ENCODE measurements at regions not wholly inside any gene's neighbourhood (a gene's known extent, or its start where the extent isn't known, plus 50 kb on each side); places are given as distances from the start of the nearest gene placed in this dataset.

DNA sequence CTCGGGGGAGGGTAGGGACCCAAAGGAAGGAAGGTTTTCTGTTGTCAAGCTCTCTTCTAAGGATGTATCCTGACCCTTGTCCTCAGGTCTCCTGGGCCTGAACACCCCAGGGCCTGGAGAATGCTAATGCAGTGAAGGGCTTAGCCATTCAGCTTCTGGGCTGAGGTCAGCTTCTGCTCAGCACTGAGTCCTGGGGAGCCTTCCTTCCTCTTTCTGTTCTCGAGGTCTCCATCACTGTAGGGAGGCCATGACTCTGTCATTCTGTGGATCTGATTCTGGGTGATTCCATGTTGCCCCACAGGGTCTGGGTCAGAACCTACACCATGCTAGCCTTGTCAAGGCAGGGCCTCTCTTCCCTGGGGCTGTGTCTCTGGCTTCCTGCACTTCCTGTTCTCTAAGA is 712.7 kb downstream of the DHX35 start:
- TF ChIP-seq, protein P1, sequence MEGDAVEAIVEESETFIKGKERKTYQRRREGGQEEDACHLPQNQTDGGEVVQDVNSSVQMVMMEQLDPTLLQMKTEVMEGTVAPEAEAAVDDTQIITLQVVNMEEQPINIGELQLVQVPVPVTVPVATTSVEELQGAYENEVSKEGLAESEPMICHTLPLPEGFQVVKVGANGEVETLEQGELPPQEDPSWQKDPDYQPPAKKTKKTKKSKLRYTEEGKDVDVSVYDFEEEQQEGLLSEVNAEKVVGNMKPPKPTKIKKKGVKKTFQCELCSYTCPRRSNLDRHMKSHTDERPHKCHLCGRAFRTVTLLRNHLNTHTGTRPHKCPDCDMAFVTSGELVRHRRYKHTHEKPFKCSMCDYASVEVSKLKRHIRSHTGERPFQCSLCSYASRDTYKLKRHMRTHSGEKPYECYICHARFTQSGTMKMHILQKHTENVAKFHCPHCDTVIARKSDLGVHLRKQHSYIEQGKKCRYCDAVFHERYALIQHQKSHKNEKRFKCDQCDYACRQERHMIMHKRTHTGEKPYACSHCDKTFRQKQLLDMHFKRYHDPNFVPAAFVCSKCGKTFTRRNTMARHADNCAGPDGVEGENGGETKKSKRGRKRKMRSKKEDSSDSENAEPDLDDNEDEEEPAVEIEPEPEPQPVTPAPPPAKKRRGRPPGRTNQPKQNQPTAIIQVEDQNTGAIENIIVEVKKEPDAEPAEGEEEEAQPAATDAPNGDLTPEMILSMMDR (conservative IDR thresholded peaks at IDR 0.05) = no peak
- no peak overlapping the region for H3K27ac ChIP-seq

DNA sequence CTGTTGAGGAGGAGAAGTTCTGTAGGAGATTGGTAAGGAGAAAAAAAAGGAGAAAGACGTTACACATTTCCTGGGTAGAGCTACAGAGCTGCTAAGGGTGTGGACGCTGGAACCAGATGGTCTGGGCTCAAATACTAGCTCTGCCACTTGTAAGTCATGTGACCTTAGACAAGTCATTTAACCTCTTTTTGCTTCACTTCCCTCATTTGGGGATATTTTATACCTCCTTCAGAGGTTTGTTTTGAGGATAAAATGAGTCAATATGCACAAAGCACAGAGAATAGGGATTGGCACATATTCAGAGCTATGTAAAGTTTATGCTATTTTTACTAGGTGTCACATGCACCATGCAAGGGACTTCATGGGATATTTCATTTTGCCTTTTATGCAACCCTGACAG is 708.8 kb downstream of the DHX35 start:
- TF ChIP-seq, protein P1 (conservative IDR thresholded peaks at IDR 0.05) = no peak
- H3K27ac ChIP-seq = no peak overlapping the region

DNA sequence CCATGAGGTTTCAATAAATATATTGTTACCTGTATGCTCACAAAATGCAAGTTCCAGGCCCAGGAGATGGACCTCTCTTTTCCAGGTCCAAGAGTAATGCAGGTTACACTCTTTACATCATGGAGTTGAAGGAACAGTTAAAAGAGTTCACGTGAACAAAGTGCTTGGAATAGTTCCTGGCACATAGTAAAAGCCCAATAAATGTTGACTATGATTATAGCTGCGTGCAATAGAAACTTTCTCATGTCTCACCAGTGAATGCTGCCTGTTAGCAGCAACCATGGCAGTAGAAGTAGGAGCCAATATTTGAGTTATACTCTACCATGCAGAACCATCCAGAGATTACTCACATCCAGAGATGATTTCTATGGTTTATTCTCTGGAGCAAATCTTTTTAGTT is 707.5 kb downstream of the DHX35 start:
- TF ChIP-seq, protein P1 (conservative IDR thresholded peaks at IDR 0.05) = no peak
- no peak overlapping the region for H3K27ac ChIP-seq

DNA sequence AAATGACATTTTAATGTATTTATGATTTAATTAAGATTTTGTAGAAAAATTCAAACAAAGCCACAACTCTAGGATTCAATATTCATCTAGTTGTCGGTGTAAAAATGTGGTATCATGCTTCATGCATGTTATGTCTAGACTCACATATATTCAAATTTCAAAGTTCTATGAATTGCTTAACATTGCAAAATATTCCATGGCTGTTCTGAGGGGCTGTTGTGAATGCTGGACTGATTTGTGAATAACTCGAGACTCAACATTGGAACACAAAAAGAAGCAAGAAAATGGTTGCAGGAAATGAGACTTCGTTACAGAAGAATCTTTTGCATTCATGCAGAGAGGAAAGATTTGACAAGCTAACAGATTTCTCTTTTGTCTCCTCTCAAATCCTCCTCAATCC is 705.9 kb downstream of the DHX35 start:
- TF ChIP-seq, protein P1 (conservative IDR thresholded peaks at IDR 0.05) = no peak
- no peak overlapping the region for H3K27ac ChIP-seq

DNA sequence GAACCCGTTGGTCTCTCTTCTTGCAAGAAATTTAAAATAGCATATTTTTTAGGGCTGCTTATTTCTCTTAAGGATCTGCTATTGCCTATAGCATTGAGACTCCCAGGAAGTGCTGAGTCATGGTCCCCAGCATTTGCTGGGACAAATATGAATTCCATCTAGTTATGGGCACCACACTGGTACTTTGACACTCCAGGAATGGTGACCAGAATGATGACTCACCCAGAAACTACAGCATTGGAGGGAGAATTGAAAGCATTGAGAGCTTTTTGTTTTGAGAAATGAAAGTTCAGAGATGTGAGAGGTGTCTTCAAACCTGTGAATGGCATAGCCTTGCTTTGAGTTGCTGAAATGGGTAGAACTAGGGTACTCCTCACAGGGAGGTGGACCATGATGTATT is 699.7 kb downstream of the DHX35 start:
- TF ChIP-seq, protein P1 (conservative IDR thresholded peaks at IDR 0.05) = no peak

DNA sequence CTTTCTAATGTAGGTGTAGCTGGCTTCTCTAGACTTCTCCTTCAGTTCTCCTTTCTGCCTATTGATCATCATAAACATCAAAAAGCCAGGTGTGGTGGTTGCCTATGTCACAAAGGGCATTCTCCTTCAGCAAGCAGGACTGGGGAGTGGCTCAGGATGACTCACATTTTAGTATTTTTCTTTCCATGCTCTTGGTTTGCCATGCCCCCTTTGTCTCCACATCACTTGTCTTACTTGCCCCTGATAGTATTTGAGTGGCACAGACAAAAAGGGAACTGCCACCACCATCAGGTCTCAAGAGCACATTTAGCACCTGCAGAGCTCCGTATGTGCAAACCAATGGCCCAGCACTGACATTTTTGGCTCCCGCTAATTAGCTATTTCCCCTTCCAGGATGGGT is 698.8 kb downstream of the DHX35 start:
- TF ChIP-seq, protein P1 (conservative IDR thresholded peaks at IDR 0.05) = no peak

More for the DNA sequence above, 699.7 kb downstream of the DHX35 start:
- H3K27ac ChIP-seq = no peak overlapping the region

DNA sequence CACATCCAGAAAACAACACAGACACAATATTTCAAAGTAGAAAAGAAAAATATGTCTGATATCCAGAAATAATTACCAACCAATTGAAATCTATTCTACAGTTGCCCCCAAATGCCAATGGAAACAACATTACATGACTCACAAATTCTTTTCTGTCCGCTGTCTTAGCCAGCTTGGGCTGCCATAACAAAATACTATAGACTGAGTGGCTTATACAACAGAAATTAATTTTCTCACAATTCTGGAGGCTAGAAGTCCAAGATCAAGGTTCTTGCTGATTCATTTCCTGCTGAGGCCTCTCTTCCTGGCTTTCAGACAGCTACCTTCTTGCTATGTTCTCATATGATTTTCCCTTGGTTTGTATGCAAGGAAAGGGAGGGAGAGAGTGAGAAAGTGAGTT is 698.1 kb downstream of the DHX35 start:
- TF ChIP-seq, protein P1 (conservative IDR thresholded peaks at IDR 0.05) = no peak
- no peak overlapping the region for H3K27ac ChIP-seq

More for the DNA sequence above, 698.8 kb downstream of the DHX35 start:
- no peak overlapping the region for H3K27ac ChIP-seq

All from VCaP (cell line).